GM12878 (cell line): ENCODE measurements at regions not wholly inside any gene's neighbourhood (a gene's known extent, or its start where the extent isn't known, plus 50 kb on each side); places are given as distances from the start of the nearest gene placed in this dataset.

Source experiments
- ATAC-seq: fragments of 200-7000 bp; cut with Tn5 transposase; 3 replicates; pipeline ENCODE4 v1.9.1; 2020; ENCODE audit warnings: mild to moderate bottlenecking, moderate library complexity
- BruUV-seq: library from RNA; stranded (reverse); fragments of 400-500 nt; replicated peaks from 2 replicates; lab custom pipeline; 2021; lab: Mats Ljungman, UMichigan
- CTCF ChIA-PET: fragments of 300-600 bp; sonication (Branson Sonifier 250); formaldehyde crosslinking; extraction: SDS; loops from one replicate; lab custom pipeline; 2021; ENCODE audit warnings: inconsistent platforms; lab: Yijun Ruan, JAX
- POLR2A ChIA-PET: fragments of 350-600 bp; formaldehyde crosslinking; extraction: SDS; loops from one replicate; lab custom pipeline; 2021; ENCODE audit warnings: inconsistent platforms; lab: Charles Lee
- RAD21 ChIA-PET: fragments of 300-600 bp; sonication (Branson Sonifier 250); formaldehyde crosslinking; loops from one replicate; lab custom pipeline; 2023; ENCODE audit warnings: antibody characterized with exemption; ENCODE audit not compliant: unreplicated experiment; lab: Charles Lee
- SMC1A ChIA-PET: fragments of 300-600 bp; sonication (Branson Sonifier 250); formaldehyde crosslinking; loops from one replicate; lab custom pipeline; 2023; ENCODE audit not compliant: unreplicated experiment, uncharacterized antibody; lab: Charles Lee
- DNase-seq: peaks from one replicate; pipeline ENCODE4 v3.0.0-alpha.2; 2011; ENCODE audit warnings: low read depth, low spot score
- FAIRE-seq: peaks from 3 replicates; lab custom pipeline; 2011; peaks lifted over from hg19 to GRCh38; lab: Jason Lieb, UNC
- H2AFZ ChIP-seq: 2 replicates; pipeline ENCODE4 v1.6.0; 2011; ENCODE audit warnings: low read depth, low read length, control low read depth; ENCODE audit not compliant: control insufficient read depth
- H3K27ac ChIP-seq: 2 replicates; pipeline ENCODE4 v1.5.1; 2011; ENCODE audit warnings: control low read depth; ENCODE audit not compliant: control insufficient read depth, insufficient read depth
- H3K27me3 ChIP-seq, 2 experiments: replicated peaks in 1 of 2; 2 replicates each; pipeline versions ENCODE4 v1.6.0 to v1.6.1; 2011; ENCODE audit warnings: low read length in 1 of 2; ENCODE audit not compliant: control insufficient read depth in 2 of 2, insufficient read depth in 2 of 2
- H3K36me3 ChIP-seq, 2 experiments: 2 replicates each; pipeline ENCODE4 v1.5.1; 2011; ENCODE audit warnings: low read length in 1 of 2; ENCODE audit not compliant: control insufficient read depth in 2 of 2, insufficient read depth in 2 of 2
- H3K4me1 ChIP-seq: 2 replicates; pipeline ENCODE4 v1.6.1; 2011; ENCODE audit warnings: mild to moderate bottlenecking, low read length, moderate library complexity, mixed read lengths; ENCODE audit not compliant: control insufficient read depth, insufficient read depth
- H3K4me2 ChIP-seq: 2 replicates; pipeline ENCODE4 v1.6.0; 2011; ENCODE audit warnings: control low read depth; ENCODE audit not compliant: control insufficient read depth, insufficient read depth
- H3K4me3 ChIP-seq: fragments of 200-600 bp; sonication (generic); 2 replicates; pipeline ENCODE4 v1.5.1; 2016
- H3K79me2 ChIP-seq: 2 replicates; pipeline ENCODE4 v1.6.0; 2011; ENCODE audit warnings: low read length; ENCODE audit not compliant: control insufficient read depth, insufficient read depth
- H3K9ac ChIP-seq: 2 replicates; pipeline ENCODE4 v1.8.0; 2011; ENCODE audit warnings: low read length, control low read depth, mixed read lengths; ENCODE audit not compliant: control insufficient read depth, insufficient read depth
- H3K9me3 ChIP-seq: replicated peaks from 3 replicates; pipeline ENCODE4 v1.5.1; 2011; ENCODE audit warnings: mild to moderate bottlenecking, low read length; ENCODE audit not compliant: control insufficient read depth, insufficient read depth
- H4K20me1 ChIP-seq: 2 replicates; pipeline ENCODE4 v1.6.0; 2011; ENCODE audit not compliant: control insufficient read depth, insufficient read depth
- BCLAF1 ChIP-seq: fragments of 450-650 bp; IDR thresholded peaks from 2 replicates; pipeline ENCODE4 v1.6.1; 2017; ENCODE audit warnings: antibody characterized with exemption, mild to moderate bottlenecking, moderate library complexity
- EGR1 ChIP-seq, 2 experiments: IDR thresholded peaks; 1 replicate in 1 of 2; 2 replicates in 1 of 2; pipeline ENCODE4 v1.6.1; 2011 to 2012; ENCODE audit warnings: low read depth in 2 of 2, low read length in 2 of 2, borderline replicate concordance in 1 of 2, mild to moderate bottlenecking in 1 of 2, moderate library complexity in 1 of 2
- HCFC1 ChIP-seq: fragments of 150-350 bp; IDR thresholded peaks from 2 replicates; pipeline ENCODE4 v1.6.1; 2014; ENCODE audit warnings: low read length
- HSF1 ChIP-seq: fragments of 150-350 bp; IDR thresholded peaks from 2 replicates; pipeline ENCODE4 v1.6.1; 2014; ENCODE audit warnings: mild to moderate bottlenecking, low read depth, low read length
- IRF3 ChIP-seq: fragments of 450-650 bp; IDR thresholded peaks from 2 replicates; pipeline ENCODE4 v1.6.1; 2014; ENCODE audit warnings: mild to moderate bottlenecking
- MLLT1 ChIP-seq: fragments of 450-650 bp; IDR thresholded peaks from 2 replicates; pipeline ENCODE4 v1.6.1; 2016; ENCODE audit warnings: mild to moderate bottlenecking
- NFIC ChIP-seq: IDR thresholded peaks from 2 replicates; pipeline ENCODE4 v1.6.1; 2012; ENCODE audit warnings: low read depth, mild to moderate bottlenecking, inconsistent platforms, low read length, moderate library complexity
- PAX5 ChIP-seq: IDR thresholded peaks from 2 replicates; pipeline ENCODE4 v1.6.1; 2011; ENCODE audit warnings: low read depth, low read length, borderline replicate concordance
- PKNOX1 ChIP-seq: fragments of 450-650 bp; IDR thresholded peaks from 2 replicates; pipeline ENCODE4 v1.6.1; 2016; ENCODE audit warnings: mild to moderate bottlenecking
- RAD21 ChIP-seq: IDR thresholded peaks from 2 replicates; pipeline ENCODE4 v1.6.1; 2011; ENCODE audit warnings: mild to moderate bottlenecking, low read depth, low read length, moderate library complexity; ENCODE audit not compliant: insufficient read depth
- RBBP5 ChIP-seq: fragments of 200-600 bp; sonication (generic); conservative IDR thresholded peaks from 2 replicates; pipeline ENCODE4 v1.6.1; 2016
- SMAD5 ChIP-seq: IDR thresholded peaks from 2 replicates; pipeline ENCODE4 v1.6.1; 2016; ENCODE audit warnings: antibody characterized with exemption, low read depth
- WRNIP1 ChIP-seq: IDR thresholded peaks from 2 replicates; pipeline ENCODE4 v1.6.1; 2011; ENCODE audit warnings: low read depth, low read length, improper control_type of control experiment, borderline replicate concordance
- YBX1 ChIP-seq: fragments of 450-650 bp; IDR thresholded peaks from 2 replicates; pipeline ENCODE4 v1.6.1; 2016; ENCODE audit warnings: antibody characterized with exemption
- in situ Hi-C: fragments of 300-500 bp; cut with MboI; formaldehyde crosslinking; loops from 9 replicates; pipeline ENCODE4 v1.14.3; 2018; ENCODE audit warnings: mixed read lengths
- intact Hi-C: fragments of 100-400 bp; cut with micrococcal nuclease; formaldehyde crosslinking; loops from one replicate; pipeline ENCODE4 v1.14.2; 2022; ENCODE audit not compliant: unreplicated experiment

GRCh38 chr14:43031598-43031997, 1424.9 kb downstream of the LRFN5 start:
- H3K9ac ChIP-seq = no peak overlapping the region
- ChIA-PET SMC1A (no interaction called here), POLR2A (no interaction called here), RAD21 (no interaction called here), CTCF (no interaction called here)
- no peaks in the 10 kb centered on the region for H3K9me3 ChIP-seq
- no peaks in the 10 kb centered on the region for H3K36me3 ChIP-seq
- no peaks in the 10 kb centered on the region for H3K27me3 ChIP-seq
- H3K4me1 ChIP-seq = no peaks in the 10 kb centered on the region
- no peaks in the 10 kb centered on the region for H3K79me2 ChIP-seq
- no peak overlapping the region for H3K4me2 ChIP-seq
- in situ Hi-C loops = no loop called here
- intact Hi-C loops = no loop called here
- no TSS peak for BruUV-seq
- no peak for FAIRE-seq
- H3K27ac ChIP-seq = no peak overlapping the region
- no peak overlapping the region for H3K4me3 ChIP-seq
- ATAC-seq = no peak
- no peak overlapping the region for H2AFZ ChIP-seq
- no peaks in the 10 kb centered on the region for H4K20me1 ChIP-seq
- DNase-seq = no peak
- TF ChIP-seq PAX5 (no peak), YBX1 (no peak), RBBP5 (no peak), SMAD5 (no peak), WRNIP1 (no peak), PKNOX1 (no peak), BCLAF1 (no peak), EGR1 (IDR thresholded peaks at IDR 0.05; ENCODE audit: borderline replicate concordance in 1 of 2, low read depth in 2 of 2, low read length in 2 of 2) (no peak), RAD21 (no peak), HCFC1 (no peak), HSF1 (no peak), IRF3 (no peak), NFIC (no peak), MLLT1 (no peak)
